ENCODE measurements at regions not wholly inside any gene's neighbourhood (a gene's known extent, or its start where the extent isn't known, plus 50 kb on each side); places are given as distances from the start of the nearest gene placed in this dataset.

DNA sequence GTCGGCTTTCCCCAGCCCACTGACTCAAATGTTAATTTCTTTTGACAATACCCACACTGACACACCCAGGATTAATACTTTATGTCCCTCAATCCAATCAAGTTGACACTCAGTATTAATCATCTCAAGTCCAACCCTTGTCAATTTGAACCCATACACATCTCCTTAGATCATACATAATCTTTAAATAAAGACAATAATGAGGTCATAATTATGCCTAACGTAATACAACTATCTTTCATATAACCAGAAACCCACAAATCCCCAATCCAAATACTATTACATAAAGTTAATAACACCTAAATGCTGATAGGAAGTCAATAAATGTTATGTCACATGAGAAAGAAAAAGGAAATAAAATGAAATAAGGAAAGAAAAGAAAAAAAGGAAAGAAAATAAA, 934.2 kb downstream of the CDH9 start:
- no peaks in the 10 kb centered on the region for H3K9me2 ChIP-seq (ENCODE audit: insufficient read depth, low read length)
- H3K27ac ChIP-seq (ENCODE audit: low read length): no peak overlapping the region
- H3K27me3 ChIP-seq (ENCODE audit: insufficient read depth, low read depth, low read length): no peaks in the 10 kb centered on the region
- H3K9ac ChIP-seq (ENCODE audit: low read length): no peak overlapping the region
- TF ChIP-seq RAD21 (conservative IDR thresholded peaks at IDR 0.05) (no peak), SMC3 (conservative IDR thresholded peaks at IDR 0.05; ENCODE audit: poor library complexity) (no peak), POLR2AphosphoS5 (IDR thresholded peaks at IDR 0.05) (no peak), EP300 (conservative IDR thresholded peaks at IDR 0.05; ENCODE audit: poor library complexity, severe bottlenecking) (no peak), TAF1 (IDR thresholded peaks at IDR 0.05; ENCODE audit: low read depth) (no peak), MXI1 (conservative IDR thresholded peaks at IDR 0.05; ENCODE audit: poor library complexity, severe bottlenecking) (no peak), EZH2 (IDR thresholded peaks at IDR 0.05; ENCODE audit: borderline replicate concordance, insufficient read depth, low read length, poor library complexity, severe bottlenecking) (no peak)
- TF ChIP-seq, protein P1, sequence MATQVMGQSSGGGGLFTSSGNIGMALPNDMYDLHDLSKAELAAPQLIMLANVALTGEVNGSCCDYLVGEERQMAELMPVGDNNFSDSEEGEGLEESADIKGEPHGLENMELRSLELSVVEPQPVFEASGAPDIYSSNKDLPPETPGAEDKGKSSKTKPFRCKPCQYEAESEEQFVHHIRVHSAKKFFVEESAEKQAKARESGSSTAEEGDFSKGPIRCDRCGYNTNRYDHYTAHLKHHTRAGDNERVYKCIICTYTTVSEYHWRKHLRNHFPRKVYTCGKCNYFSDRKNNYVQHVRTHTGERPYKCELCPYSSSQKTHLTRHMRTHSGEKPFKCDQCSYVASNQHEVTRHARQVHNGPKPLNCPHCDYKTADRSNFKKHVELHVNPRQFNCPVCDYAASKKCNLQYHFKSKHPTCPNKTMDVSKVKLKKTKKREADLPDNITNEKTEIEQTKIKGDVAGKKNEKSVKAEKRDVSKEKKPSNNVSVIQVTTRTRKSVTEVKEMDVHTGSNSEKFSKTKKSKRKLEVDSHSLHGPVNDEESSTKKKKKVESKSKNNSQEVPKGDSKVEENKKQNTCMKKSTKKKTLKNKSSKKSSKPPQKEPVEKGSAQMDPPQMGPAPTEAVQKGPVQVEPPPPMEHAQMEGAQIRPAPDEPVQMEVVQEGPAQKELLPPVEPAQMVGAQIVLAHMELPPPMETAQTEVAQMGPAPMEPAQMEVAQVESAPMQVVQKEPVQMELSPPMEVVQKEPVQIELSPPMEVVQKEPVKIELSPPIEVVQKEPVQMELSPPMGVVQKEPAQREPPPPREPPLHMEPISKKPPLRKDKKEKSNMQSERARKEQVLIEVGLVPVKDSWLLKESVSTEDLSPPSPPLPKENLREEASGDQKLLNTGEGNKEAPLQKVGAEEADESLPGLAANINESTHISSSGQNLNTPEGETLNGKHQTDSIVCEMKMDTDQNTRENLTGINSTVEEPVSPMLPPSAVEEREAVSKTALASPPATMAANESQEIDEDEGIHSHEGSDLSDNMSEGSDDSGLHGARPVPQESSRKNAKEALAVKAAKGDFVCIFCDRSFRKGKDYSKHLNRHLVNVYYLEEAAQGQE (IDR thresholded peaks at IDR 0.05; ENCODE audit: borderline replicate concordance): no peak
- TF ChIP-seq, protein P2, sequence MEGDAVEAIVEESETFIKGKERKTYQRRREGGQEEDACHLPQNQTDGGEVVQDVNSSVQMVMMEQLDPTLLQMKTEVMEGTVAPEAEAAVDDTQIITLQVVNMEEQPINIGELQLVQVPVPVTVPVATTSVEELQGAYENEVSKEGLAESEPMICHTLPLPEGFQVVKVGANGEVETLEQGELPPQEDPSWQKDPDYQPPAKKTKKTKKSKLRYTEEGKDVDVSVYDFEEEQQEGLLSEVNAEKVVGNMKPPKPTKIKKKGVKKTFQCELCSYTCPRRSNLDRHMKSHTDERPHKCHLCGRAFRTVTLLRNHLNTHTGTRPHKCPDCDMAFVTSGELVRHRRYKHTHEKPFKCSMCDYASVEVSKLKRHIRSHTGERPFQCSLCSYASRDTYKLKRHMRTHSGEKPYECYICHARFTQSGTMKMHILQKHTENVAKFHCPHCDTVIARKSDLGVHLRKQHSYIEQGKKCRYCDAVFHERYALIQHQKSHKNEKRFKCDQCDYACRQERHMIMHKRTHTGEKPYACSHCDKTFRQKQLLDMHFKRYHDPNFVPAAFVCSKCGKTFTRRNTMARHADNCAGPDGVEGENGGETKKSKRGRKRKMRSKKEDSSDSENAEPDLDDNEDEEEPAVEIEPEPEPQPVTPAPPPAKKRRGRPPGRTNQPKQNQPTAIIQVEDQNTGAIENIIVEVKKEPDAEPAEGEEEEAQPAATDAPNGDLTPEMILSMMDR (IDR thresholded peaks at IDR 0.05; ENCODE audit: poor library complexity, severe bottlenecking): no peak
- no peak overlapping the region for H2AFZ ChIP-seq (ENCODE audit: low read depth, low read length)
- no peak overlapping the region for H3K4me3 ChIP-seq (ENCODE audit: low read length)
- no peaks in the 10 kb centered on the region for H3F3A ChIP-seq (ENCODE audit: insufficient read depth, low read length, poor library complexity, severe bottlenecking)
- H3K4me2 ChIP-seq (ENCODE audit: low read length): no peak overlapping the region
- H3K9me3 ChIP-seq (ENCODE audit: low read length): no peaks in the 10 kb centered on the region
- no peaks in the 10 kb centered on the region for H3K36me3 ChIP-seq (ENCODE audit: insufficient read depth, low read length)
- no peaks in the 10 kb centered on the region for H3K79me2 ChIP-seq (replicated peaks; ENCODE audit: insufficient read depth, low read length)
- H4K20me1 ChIP-seq (ENCODE audit: insufficient read depth): no peaks in the 10 kb centered on the region

DNA sequence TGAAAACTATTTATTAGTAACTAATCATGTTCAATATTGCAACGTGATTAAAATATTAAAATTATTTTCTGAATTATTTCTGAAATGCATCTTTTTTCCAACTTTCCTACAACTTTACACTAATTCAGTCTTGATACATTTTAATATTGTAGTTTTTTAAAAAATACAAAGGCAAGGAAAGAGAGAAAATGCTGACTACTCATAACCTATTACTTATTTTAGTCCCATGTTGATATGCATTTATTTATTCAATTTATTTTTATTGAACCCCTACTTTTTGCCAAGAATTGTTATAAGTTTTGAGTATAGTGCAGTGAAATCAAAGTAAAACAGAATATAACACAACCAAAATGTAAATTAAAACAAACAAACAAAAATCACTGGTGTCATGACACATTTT, 978.2 kb downstream of the CDH9 start:
- no peaks in the 10 kb centered on the region for H4K20me1 ChIP-seq (ENCODE audit: insufficient read depth)
- no peak overlapping the region for H3K27ac ChIP-seq (ENCODE audit: low read length)
- H3K9me3 ChIP-seq (ENCODE audit: low read length): no peaks in the 10 kb centered on the region
- H3K9ac ChIP-seq (ENCODE audit: low read length): no peak overlapping the region
- no peaks in the 10 kb centered on the region for H3K27me3 ChIP-seq (ENCODE audit: insufficient read depth, low read depth, low read length)
- H3K9me2 ChIP-seq (ENCODE audit: insufficient read depth, low read length): no peaks in the 10 kb centered on the region
- H3K4me3 ChIP-seq (ENCODE audit: low read length): no peak overlapping the region
- no peak overlapping the region for H3K4me2 ChIP-seq (ENCODE audit: low read length)
- TF ChIP-seq, protein P2 (IDR thresholded peaks at IDR 0.05; ENCODE audit: poor library complexity, severe bottlenecking): no peak
- H3K36me3 ChIP-seq (ENCODE audit: insufficient read depth, low read length): no peaks in the 10 kb centered on the region
- no peaks in the 10 kb centered on the region for H3K79me2 ChIP-seq (replicated peaks; ENCODE audit: insufficient read depth, low read length)
- H2AFZ ChIP-seq (ENCODE audit: low read depth, low read length): no peak overlapping the region
- no peaks in the 10 kb centered on the region for H3F3A ChIP-seq (ENCODE audit: insufficient read depth, low read length, poor library complexity, severe bottlenecking)
